ENCODE measurements at regions not wholly inside any gene's neighbourhood (a gene's known extent, or its start where the extent isn't known, plus 50 kb on each side); places are given as distances from the start of the nearest gene placed in this dataset.

DNA sequence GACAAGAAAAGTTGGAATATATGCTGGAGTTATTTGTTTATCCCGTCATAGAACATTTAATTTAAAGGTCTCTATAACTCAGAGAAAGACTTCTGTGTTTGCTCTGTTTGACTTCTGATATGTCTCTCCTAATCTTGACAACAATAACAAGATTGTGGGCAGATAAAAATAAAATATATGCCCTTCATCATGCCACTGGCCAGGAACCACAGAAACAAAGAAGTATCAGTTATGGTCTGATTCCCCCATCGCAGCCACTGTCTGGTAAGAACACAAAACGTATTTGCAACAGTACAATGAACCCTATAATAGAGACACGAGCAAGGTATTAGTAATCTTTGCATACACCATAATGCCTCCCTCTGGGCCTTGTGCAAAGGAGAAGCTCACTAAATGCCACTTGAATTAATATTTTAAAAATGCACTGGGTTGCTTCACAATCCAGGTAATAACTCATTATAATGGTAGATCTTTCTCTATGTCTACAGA is 1498.3 kb downstream of the CDH11 start:
- intact Hi-C loops (cut with DNase I): no loop called here
- ATAC-seq: no peak
- no peak for DNase-seq (ENCODE audit: low spot score)

GRCh38 chr16:63618896-63619485 is 1502.9 kb downstream of the CDH11 start:
- no peak for DNase-seq (ENCODE audit: low spot score)
- intact Hi-C loops (cut with DNase I): no loop called here
- no peak for ATAC-seq

GRCh38 chr16:63617990-63618763 is 1503.7 kb downstream of the CDH11 start:
- ATAC-seq (no peak), DNase-seq (ENCODE audit: low spot score) (no peak)
- intact Hi-C loops (cut with DNase I): no loop called here

GRCh38 chr16:63617047-63617989 is 1504.5 kb downstream of the CDH11 start:
- intact Hi-C loops (cut with DNase I): no loop called here
- DNase-seq (ENCODE audit: low spot score) (no peak), ATAC-seq (no peak)

DNA sequence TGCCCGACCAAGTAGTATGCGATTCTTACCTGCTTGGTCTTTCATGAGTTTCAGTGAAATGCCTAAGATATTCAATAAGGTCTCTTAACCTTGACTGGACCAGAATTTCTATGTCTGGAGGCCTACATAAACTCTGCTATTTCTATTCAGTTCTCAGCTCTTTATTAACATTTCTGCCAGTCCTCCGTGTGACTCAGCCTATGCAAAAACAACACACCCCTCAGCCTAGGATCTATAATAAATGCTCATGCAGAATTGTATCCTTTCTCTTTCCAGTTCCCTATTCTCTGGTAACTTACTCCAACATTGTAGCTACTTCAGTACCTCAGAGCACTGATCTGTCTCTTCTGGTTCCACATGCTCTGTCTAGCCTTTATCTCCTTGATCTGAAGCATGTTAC is 1507.4 kb downstream of the CDH11 start:
- DNase-seq (ENCODE audit: low spot score) (no peak), ATAC-seq (no peak)
- intact Hi-C loops (cut with DNase I): no loop called here

GRCh38 chr16:63613701-63614100 is 1508.2 kb downstream of the CDH11 start:
- intact Hi-C loops (cut with DNase I): no loop called here
- no peak for DNase-seq (ENCODE audit: low spot score)
- ATAC-seq: no peak

GRCh38 chr16:63612462-63613227 is 1509.2 kb downstream of the CDH11 start:
- intact Hi-C loops (cut with DNase I): no loop called here
- no peak for DNase-seq (ENCODE audit: low spot score)
- no peak for ATAC-seq

DNA sequence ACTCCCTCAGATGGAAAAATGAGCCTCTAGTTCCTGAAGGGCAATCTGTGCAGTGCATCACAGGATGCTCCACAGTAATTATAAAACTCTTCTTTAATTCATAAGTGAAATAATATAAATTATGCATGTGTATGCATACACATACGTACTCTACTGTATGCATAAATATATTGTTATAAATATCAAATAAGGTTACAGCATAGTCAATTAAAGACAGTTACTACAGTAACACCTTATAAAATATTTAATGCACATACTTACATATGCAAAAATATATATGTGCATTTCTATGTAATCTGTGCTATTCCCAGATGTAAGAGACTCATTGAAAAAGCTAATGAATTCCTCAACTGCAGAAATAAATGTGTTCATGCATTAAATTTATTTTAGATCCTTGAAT is 1515.1 kb downstream of the CDH11 start:
- ATAC-seq: no peak

DNA sequence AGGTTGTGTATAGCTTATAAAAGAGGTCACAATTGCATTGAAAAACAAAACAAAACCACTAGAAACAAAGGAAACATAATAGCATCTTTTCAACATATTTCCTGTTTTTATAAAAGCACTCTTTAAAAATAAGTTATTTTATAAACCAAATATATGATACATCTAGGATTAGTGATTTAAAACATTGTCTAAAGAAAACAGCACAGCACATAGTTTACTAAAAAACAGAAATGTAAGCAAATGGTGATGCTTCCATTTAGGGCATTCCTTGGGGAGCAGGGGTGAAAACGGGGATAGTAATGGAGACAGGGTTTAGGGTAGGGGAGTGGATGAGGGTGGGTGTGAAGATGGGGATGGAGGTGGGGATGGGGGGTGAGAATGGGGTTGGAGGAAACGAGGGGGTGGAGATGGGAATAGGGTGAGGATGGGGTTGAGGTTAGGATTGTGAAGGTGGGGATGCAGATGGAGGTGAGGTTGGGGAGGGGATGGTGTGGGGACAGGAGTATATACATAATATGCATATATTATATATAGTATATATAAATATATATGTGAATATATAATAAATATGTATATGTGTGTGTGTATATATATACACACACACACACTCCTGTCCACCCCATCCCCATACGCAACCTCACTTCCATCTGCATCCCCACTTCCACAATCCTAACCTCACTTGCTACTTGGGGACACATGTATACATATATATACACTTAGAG is 1519.5 kb downstream of the CDH11 start:
- DNase-seq (ENCODE audit: low spot score): no peak
- intact Hi-C loops (cut with DNase I): no loop called here
- ATAC-seq: no peak

More for the DNA sequence above, 1515.1 kb downstream of the CDH11 start:
- no peak for DNase-seq (ENCODE audit: low spot score)
- intact Hi-C loops (cut with DNase I): no loop called here

GRCh38 chr16:63596716-63597115 is 1525.1 kb downstream of the CDH11 start:
- intact Hi-C loops (cut with DNase I): no loop called here
- ATAC-seq (no peak), DNase-seq (ENCODE audit: low spot score) (no peak)

GRCh38 chr16:63592852-63593251 is 1529.0 kb downstream of the CDH11 start:
- intact Hi-C loops (cut with DNase I): no loop called here
- DNase-seq (ENCODE audit: low spot score): no peak
- ATAC-seq: no peak

GRCh38 chr16:63581570-63581969 is 1540.3 kb downstream of the CDH11 start:
- no peak for ATAC-seq
- no peak for DNase-seq (ENCODE audit: low spot score)
- intact Hi-C loops (cut with DNase I): no loop called here

GRCh38 chr16:63578791-63579190 is 1542.6 kb upstream of the CDH8 start:
- intact Hi-C loops (cut with DNase I): no loop called here
- DNase-seq (ENCODE audit: low spot score): no peak
- no peak for ATAC-seq

DNA sequence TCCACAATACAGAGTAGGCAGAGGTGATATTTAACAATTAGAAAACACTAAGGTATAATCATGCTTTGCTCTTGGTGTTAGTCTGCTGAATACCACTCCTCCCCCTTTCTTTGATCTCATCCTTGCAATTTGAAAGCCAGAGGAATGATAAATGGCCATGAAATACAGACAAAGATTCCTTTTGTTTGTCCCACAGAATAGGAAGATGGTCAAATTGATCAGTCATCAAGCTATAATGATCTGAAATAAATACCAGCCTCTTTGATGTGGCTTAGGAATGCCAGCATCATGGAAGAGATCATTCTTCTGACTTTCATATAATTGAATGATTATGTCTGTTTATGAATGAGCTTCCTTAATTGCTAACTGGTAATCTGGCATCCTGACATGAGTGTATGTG is 1541.7 kb upstream of the CDH8 start:
- no peak for DNase-seq (ENCODE audit: low spot score)
- intact Hi-C loops (cut with DNase I): no loop called here
- ATAC-seq: no peak

GRCh38 chr16:63575041-63575440 is 1538.8 kb upstream of the CDH8 start:
- ATAC-seq: no peak
- no peak for DNase-seq (ENCODE audit: low spot score)
- intact Hi-C loops (cut with DNase I): no loop called here

GRCh38 chr16:63568164-63568563 is 1531.9 kb upstream of the CDH8 start:
- DNase-seq (ENCODE audit: low spot score) (no peak), ATAC-seq (no peak)
- intact Hi-C loops (cut with DNase I): no loop called here

GRCh38 chr16:63563819-63564505 is 1527.7 kb upstream of the CDH8 start:
- intact Hi-C loops (cut with DNase I): no loop called here
- ATAC-seq (no peak), DNase-seq (ENCODE audit: low spot score) (no peak)

DNA sequence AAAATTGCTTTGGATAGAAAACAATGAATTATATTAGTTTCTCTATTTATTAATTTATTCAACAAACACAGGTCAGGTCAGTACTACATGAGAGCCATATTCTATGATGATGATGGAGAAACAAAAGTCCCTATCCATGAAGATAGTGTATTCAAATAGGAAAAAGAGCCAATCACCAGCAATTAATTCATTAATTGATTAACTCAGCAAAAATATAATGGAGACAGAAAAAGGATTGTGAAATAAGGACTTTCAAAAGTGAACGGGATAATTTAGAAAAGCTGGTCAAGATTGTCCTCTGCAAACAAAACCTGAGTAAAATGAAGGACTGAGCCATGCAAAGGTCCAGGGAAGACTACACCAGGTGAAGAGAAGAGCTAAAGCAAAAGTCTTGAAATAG is 1517.7 kb upstream of the CDH8 start:
- DNase-seq (ENCODE audit: low spot score): no peak
- intact Hi-C loops (cut with DNase I): no loop called here
- no peak for ATAC-seq
